Choroid plexus epithelial cell (primary cell): ENCODE measurements at regions not wholly inside any gene's neighbourhood (a gene's known extent, or its start where the extent isn't known, plus 50 kb on each side); places are given as distances from the start of the nearest gene placed in this dataset.

Source experiments
- DNase-seq: peaks from one replicate; pipeline ENCODE4 v3.0.0-alpha.2; 2010; ENCODE audit warnings: low read depth
- H3K4me3 ChIP-seq: 2 replicates; pipeline ENCODE4 v1.5.1; 2011; ENCODE audit warnings: low read depth, mild to moderate bottlenecking, control low read depth, low read length, moderate library complexity
- CTCF ChIP-seq: conservative IDR thresholded peaks from 2 replicates; pipeline ENCODE4 v1.5.1; 2011; ENCODE audit warnings: low read depth, mild to moderate bottlenecking, control low read depth, inconsistent platforms, low read length, moderate library complexity

- TF ChIP-seq CTCF = no peak
- no peak overlapping the region for H3K4me3 ChIP-seq
- no peak for DNase-seq
Measured at GRCh38 chr20:48433178-48433577, 394.6 kb downstream of the PREX1 start.

- TF ChIP-seq CTCF = no peak
- no peak overlapping the region for H3K4me3 ChIP-seq
- no peak for DNase-seq
Measured at GRCh38 chr20:48432494-48432832, 395.3 kb downstream of the PREX1 start.

GRCh38 chr20:48431653-48432493 is 395.9 kb downstream of the PREX1 start:
- no peak for TF ChIP-seq CTCF
- no peak overlapping the region for H3K4me3 ChIP-seq
- DNase-seq = no peak

- TF ChIP-seq CTCF = no peak
- H3K4me3 ChIP-seq = no peak overlapping the region
- DNase-seq = no peak
Measured at GRCh38 chr20:48426630-48427029, 401.2 kb downstream of the PREX1 start.

GRCh38 chr20:48425817-48426612 is 401.8 kb downstream of the PREX1 start:
- no peak overlapping the region for H3K4me3 ChIP-seq
- TF ChIP-seq CTCF = no peak
- DNase-seq = peak; percentile 1

- no peak for TF ChIP-seq CTCF
- no peak for DNase-seq
- H3K4me3 ChIP-seq = no peak overlapping the region
Measured at GRCh38 chr20:48425321-48425720, 402.5 kb downstream of the PREX1 start.
